WERI-Rb-1 (cell line): ENCODE measurements at regions not wholly inside any gene's neighbourhood (a gene's known extent, or its start where the extent isn't known, plus 50 kb on each side); places are given as distances from the start of the nearest gene placed in this dataset.

ENCODE experiments used
- DNase-seq: peaks from one replicate; pipeline ENCODE4 v3.0.0-alpha.2; 2020
- H3K27ac ChIP-seq: fragments of 250-450 bp; sonication (Bioruptor Pico); 2 replicates; pipeline ENCODE4 v1.5.1; 2020; ENCODE audit warnings: mild to moderate bottlenecking, moderate library complexity
- H3K27me3 ChIP-seq: fragments of 250-450 bp; sonication (Bioruptor Pico); 2 replicates; pipeline ENCODE4 v1.5.1; 2021; ENCODE audit warnings: mild to moderate bottlenecking, low read depth, moderate library complexity; ENCODE audit not compliant: insufficient read depth, severe bottlenecking
- H3K36me3 ChIP-seq: fragments of 250-450 bp; sonication (Bioruptor Pico); 2 replicates; pipeline ENCODE4 v1.5.1; 2020; ENCODE audit warnings: mild to moderate bottlenecking, moderate library complexity
- H3K4me3 ChIP-seq: 2 replicates; pipeline ENCODE4 v1.5.1; 2011; ENCODE audit warnings: low read depth, mild to moderate bottlenecking, control low read depth, low read length
- H3K9me3 ChIP-seq: fragments of 250-450 bp; sonication (Bioruptor Pico); 2 replicates; pipeline ENCODE4 v1.5.1; 2021; ENCODE audit warnings: mild to moderate bottlenecking, moderate library complexity; ENCODE audit not compliant: severe bottlenecking
- TF ChIP-seq, protein P1 (sequence below): IDR thresholded peaks from 2 replicates; pipeline ENCODE4 v1.5.1; 2011; ENCODE audit warnings: low read depth, mild to moderate bottlenecking, control low read depth, inconsistent platforms, low read length

DNA sequence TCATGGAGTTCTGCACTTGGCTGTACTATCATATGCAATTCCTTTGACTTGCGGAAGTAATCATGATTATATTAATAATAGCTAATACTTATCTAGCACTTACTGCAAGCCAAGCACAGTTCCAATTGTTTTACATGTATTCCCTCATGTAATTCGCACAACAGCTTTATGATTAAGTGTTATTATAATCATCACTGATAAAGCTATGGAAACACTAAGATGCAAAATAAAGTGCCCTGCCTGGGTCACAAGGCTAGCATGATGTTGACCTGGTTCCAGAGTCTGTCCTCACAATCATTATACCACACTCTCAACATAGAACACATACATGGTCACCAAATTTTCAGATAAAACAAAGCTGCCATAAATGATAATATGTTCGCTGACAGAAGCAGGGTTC, 234.6 kb downstream of the FMR1NB start:
- TF ChIP-seq, protein P1, sequence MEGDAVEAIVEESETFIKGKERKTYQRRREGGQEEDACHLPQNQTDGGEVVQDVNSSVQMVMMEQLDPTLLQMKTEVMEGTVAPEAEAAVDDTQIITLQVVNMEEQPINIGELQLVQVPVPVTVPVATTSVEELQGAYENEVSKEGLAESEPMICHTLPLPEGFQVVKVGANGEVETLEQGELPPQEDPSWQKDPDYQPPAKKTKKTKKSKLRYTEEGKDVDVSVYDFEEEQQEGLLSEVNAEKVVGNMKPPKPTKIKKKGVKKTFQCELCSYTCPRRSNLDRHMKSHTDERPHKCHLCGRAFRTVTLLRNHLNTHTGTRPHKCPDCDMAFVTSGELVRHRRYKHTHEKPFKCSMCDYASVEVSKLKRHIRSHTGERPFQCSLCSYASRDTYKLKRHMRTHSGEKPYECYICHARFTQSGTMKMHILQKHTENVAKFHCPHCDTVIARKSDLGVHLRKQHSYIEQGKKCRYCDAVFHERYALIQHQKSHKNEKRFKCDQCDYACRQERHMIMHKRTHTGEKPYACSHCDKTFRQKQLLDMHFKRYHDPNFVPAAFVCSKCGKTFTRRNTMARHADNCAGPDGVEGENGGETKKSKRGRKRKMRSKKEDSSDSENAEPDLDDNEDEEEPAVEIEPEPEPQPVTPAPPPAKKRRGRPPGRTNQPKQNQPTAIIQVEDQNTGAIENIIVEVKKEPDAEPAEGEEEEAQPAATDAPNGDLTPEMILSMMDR = no peak
- H3K4me3 ChIP-seq = no peak overlapping the region
- no peaks in the 10 kb centered on the region for H3K9me3 ChIP-seq
- H3K27ac ChIP-seq = no peak overlapping the region
- H3K27me3 ChIP-seq = no peaks in the 10 kb centered on the region
- no peaks in the 10 kb centered on the region for H3K36me3 ChIP-seq
- DNase-seq = no peak

DNA sequence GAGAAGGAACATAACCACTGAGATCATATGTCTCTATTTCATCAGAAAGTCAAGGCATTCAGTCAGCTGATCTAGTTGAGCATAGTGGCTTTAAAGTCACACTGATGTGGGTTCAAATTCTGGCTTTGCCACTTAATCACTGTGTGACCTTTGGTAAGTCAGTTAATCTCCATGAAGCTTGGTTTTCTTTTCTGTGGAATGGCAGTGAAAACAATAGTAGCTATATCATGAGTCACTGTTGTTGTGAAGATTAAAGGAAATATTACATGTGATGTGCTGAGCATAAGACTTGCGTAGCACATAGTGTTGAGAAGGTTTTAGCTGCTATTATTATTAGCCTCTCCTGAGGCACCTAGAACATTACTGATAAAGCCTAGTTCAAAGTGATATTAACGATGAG, 242.2 kb downstream of the FMR1NB start:
- TF ChIP-seq, protein P1 = no peak
- DNase-seq = no peak

DNA sequence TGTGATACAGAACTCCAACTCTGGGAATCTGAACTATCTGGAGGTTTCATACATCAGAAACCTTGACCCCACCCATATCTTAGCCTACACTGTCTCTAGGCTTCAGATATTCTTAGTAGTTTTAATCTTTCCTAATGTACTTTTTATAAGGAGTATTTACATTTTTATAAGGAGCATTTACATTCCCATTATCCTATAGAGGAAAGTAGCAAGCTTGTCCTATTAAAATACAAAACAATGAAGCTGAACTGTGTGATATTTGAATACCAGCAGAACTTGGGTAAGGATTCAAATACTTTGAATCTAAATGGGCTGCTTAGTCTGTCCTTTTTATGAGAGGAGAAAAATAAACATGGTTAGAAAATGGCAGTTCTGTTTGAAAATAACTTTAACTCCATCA, 247.4 kb downstream of the FMR1NB start:
- Histone ChIP-seq H3K27me3 (peaks cover 2% of the 10 kb centered on the region), H3K36me3 (no peaks in the 10 kb centered on the region), H3K27ac (no peak overlapping the region), H3K9me3 (peaks cover 10% of the 10 kb centered on the region), H3K4me3 (no peak overlapping the region)
- TF ChIP-seq, protein P1 = no peak
- no peak for DNase-seq

More for the DNA sequence above, 242.2 kb downstream of the FMR1NB start:
- Histone ChIP-seq H3K9me3 (peaks cover 10% of the 10 kb centered on the region), H3K36me3 (no peaks in the 10 kb centered on the region), H3K27ac (no peak overlapping the region), H3K4me3 (no peak overlapping the region), H3K27me3 (no peaks in the 10 kb centered on the region)

DNA sequence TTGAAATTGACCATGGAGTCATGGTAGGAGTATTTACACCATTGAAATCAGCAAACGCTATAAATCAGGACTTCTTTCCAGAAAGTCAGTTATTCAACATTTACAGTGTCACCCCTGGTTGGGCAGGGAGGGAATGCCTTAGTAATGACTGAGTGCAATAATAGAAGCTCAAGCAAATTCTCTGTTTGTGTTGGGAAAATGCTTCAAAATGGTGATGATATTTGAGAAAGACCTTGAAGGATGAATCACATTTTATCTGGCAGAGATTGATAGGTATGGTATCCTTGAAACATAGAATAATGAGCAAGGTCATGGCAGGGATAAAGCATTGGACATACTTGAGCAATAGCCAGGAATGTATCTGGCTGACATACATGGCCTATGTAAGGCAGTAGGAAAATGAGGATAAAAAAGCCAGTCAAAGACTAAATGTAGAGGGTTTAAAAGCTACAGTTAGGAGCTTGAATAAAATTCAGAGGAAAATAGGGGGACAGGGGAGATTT, 248.7 kb downstream of the FMR1NB start:
- Histone ChIP-seq H3K4me3 (no peak overlapping the region), H3K36me3 (no peaks in the 10 kb centered on the region), H3K27ac (no peak overlapping the region), H3K9me3 (peaks cover 10% of the 10 kb centered on the region), H3K27me3 (peaks cover 2% of the 10 kb centered on the region)
- TF ChIP-seq, protein P1 = no peak
- DNase-seq = no peak

DNA sequence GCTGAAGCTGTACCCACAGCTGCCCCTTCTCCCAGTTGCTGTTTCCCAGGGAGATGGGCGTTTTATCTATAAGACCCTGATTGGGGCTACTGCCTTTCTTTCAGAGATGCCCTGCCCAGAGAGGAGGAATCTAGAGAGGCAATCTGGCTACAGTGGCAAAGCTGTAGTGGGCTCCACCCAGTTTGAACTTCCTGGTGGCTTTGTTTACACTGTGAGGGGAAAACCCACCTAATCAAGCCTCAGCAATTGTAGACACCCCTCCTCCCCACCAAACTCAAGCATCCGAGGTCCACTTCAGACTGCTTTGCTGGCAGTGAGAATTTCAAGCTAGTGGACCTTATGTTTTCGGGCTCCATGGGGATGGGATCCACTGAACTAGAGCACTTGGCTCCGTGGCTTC, 240.4 kb upstream of the AFF2 start:
- Histone ChIP-seq H3K36me3 (no peaks in the 10 kb centered on the region), H3K27me3 (peaks cover 3% of the 10 kb centered on the region), H3K4me3 (no peak overlapping the region), H3K9me3 (no peaks in the 10 kb centered on the region), H3K27ac (no peak overlapping the region)
- no peak for DNase-seq
- TF ChIP-seq, protein P1 = no peak

DNA sequence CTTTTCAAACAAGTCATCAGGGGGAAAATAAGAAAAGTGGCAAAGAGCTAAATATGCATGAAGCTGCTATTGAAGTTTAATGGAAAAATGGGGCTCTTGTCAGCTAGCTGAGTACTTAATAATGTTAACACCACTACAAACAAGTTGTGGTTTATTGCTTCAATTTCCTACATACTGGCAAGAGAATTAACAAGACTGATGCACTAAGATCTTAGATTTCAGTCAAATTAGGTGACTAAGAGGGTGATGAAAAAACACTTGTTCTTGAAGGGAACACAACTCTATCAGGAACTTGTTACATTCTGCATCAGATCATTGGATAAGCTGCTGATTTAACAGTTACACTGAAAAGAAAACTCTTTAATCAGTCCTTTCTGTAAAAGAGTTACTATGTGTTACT, 234.6 kb upstream of the AFF2 start:
- no peak overlapping the region for H3K27ac ChIP-seq
- peaks cover 15% of the 10 kb centered on the region for H3K27me3 ChIP-seq
- no peak for DNase-seq
- H3K36me3 ChIP-seq = no peaks in the 10 kb centered on the region
- TF ChIP-seq, protein P1 = no peak
- no peaks in the 10 kb centered on the region for H3K9me3 ChIP-seq
- no peak overlapping the region for H3K4me3 ChIP-seq
